ENCODE measurements at regions not wholly inside any gene's neighbourhood (a gene's known extent, or its start where the extent isn't known, plus 50 kb on each side); places are given as distances from the start of the nearest gene placed in this dataset.

GRCh38 chr12:93198086-93198485, 179.6 kb upstream of the NUDT4 start:
- TF ChIP-seq POLR2AphosphoS5 (IDR thresholded peaks at IDR 0.05), result no peak
- no peak for TF ChIP-seq POLR2A (IDR thresholded peaks at IDR 0.05)
- TF ChIP-seq, protein P1, sequence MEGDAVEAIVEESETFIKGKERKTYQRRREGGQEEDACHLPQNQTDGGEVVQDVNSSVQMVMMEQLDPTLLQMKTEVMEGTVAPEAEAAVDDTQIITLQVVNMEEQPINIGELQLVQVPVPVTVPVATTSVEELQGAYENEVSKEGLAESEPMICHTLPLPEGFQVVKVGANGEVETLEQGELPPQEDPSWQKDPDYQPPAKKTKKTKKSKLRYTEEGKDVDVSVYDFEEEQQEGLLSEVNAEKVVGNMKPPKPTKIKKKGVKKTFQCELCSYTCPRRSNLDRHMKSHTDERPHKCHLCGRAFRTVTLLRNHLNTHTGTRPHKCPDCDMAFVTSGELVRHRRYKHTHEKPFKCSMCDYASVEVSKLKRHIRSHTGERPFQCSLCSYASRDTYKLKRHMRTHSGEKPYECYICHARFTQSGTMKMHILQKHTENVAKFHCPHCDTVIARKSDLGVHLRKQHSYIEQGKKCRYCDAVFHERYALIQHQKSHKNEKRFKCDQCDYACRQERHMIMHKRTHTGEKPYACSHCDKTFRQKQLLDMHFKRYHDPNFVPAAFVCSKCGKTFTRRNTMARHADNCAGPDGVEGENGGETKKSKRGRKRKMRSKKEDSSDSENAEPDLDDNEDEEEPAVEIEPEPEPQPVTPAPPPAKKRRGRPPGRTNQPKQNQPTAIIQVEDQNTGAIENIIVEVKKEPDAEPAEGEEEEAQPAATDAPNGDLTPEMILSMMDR (IDR thresholded peaks at IDR 0.05), result no peak
- intact Hi-C loops (cut with DNase I; ENCODE audit: low total_unique reads), result no loop called here
- Histone ChIP-seq H3K9me3 (no peaks in the 10 kb centered on the region), H3K27ac (no peak overlapping the region), H3K4me1 (no peaks in the 10 kb centered on the region), H3K27me3 (no peaks in the 10 kb centered on the region), H3K4me3 (no peak overlapping the region), H3K36me3 (no peaks in the 10 kb centered on the region)
- no peak for DNase-seq (ENCODE audit: low spot score in 2 of 2)

GRCh38 chr12:93199831-93200236, 177.9 kb upstream of the NUDT4 start:
- no peaks in the 10 kb centered on the region for H3K36me3 ChIP-seq
- no peak overlapping the region for H3K4me3 ChIP-seq
- no peaks in the 10 kb centered on the region for H3K4me1 ChIP-seq
- no peak for TF ChIP-seq POLR2A (IDR thresholded peaks at IDR 0.05)
- TF ChIP-seq, protein P1 (IDR thresholded peaks at IDR 0.05), result no peak
- TF ChIP-seq POLR2AphosphoS5 (IDR thresholded peaks at IDR 0.05), result no peak
- H3K27ac ChIP-seq, result no peak overlapping the region
- no peaks in the 10 kb centered on the region for H3K27me3 ChIP-seq
- H3K9me3 ChIP-seq, result no peaks in the 10 kb centered on the region
- intact Hi-C loops (cut with DNase I; ENCODE audit: low total_unique reads), result no loop called here
- no peak for DNase-seq (ENCODE audit: low spot score in 2 of 2)

DNA sequence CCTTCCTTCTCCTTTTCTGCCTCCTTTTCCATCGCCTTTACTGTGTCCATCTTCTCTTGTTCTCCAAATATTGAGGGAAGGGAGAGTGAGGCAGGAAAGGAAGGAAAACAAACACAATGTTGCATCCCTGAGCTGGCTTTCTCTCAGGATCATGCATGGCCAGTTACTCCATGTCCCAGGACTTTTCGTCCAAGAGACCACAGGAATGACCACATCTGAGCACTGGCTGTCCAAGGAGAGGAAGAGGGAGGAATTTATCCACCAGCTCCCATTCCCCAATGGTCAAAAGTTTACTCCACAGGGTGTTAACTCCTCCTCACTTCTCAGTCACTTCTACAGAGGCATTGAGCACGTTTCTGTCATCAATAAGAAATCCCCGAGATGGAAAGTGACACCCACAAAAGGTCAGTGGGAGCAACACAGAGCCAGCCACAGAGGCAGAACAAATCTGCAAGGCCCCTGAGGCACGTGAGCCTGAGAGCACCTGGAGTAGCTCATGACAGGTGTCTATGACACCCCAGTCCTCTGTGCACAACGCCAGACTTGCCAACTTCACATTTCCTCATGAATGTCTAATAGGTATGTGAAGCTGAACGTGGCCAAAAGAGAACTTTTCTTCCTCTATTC, 177.3 kb upstream of the NUDT4 start:
- intact Hi-C loops (cut with DNase I; ENCODE audit: low total_unique reads), result no loop called here
- TF ChIP-seq POLR2AphosphoS5 (IDR thresholded peaks at IDR 0.05), result no peak
- TF ChIP-seq POLR2A (IDR thresholded peaks at IDR 0.05), result no peak
- TF ChIP-seq, protein P1 (IDR thresholded peaks at IDR 0.05), result no peak
- H3K9me3 ChIP-seq, result no peaks in the 10 kb centered on the region
- no peaks in the 10 kb centered on the region for H3K4me1 ChIP-seq
- DNase-seq (ENCODE audit: low spot score in 2 of 2), result no peak
- H3K36me3 ChIP-seq, result no peaks in the 10 kb centered on the region
- no peak overlapping the region for H3K4me3 ChIP-seq
- no peak overlapping the region for H3K27ac ChIP-seq
- no peaks in the 10 kb centered on the region for H3K27me3 ChIP-seq

GRCh38 chr12:93201990-93202389, 175.7 kb upstream of the NUDT4 start:
- TF ChIP-seq POLR2A (IDR thresholded peaks at IDR 0.05), result no peak
- TF ChIP-seq, protein P1 (IDR thresholded peaks at IDR 0.05), result no peak
- no peak for TF ChIP-seq POLR2AphosphoS5 (IDR thresholded peaks at IDR 0.05)
- no peak overlapping the region for H3K4me3 ChIP-seq
- H3K9me3 ChIP-seq, result no peaks in the 10 kb centered on the region
- no peak overlapping the region for H3K27ac ChIP-seq
- H3K27me3 ChIP-seq, result no peaks in the 10 kb centered on the region
- H3K36me3 ChIP-seq, result no peaks in the 10 kb centered on the region
- H3K4me1 ChIP-seq, result no peaks in the 10 kb centered on the region
- intact Hi-C loops (cut with DNase I; ENCODE audit: low total_unique reads), result no loop called here
- no peak for DNase-seq (ENCODE audit: low spot score in 2 of 2)

GRCh38 chr12:93202688-93203087, 175.0 kb upstream of the NUDT4 start:
- no peaks in the 10 kb centered on the region for H3K9me3 ChIP-seq
- TF ChIP-seq, protein P1 (IDR thresholded peaks at IDR 0.05), result no peak
- TF ChIP-seq POLR2AphosphoS5 (IDR thresholded peaks at IDR 0.05), result no peak
- TF ChIP-seq POLR2A (IDR thresholded peaks at IDR 0.05), result no peak
- no peaks in the 10 kb centered on the region for H3K4me1 ChIP-seq
- H3K36me3 ChIP-seq, result no peaks in the 10 kb centered on the region
- intact Hi-C loops (cut with DNase I; ENCODE audit: low total_unique reads), result no loop called here
- H3K4me3 ChIP-seq, result no peak overlapping the region
- H3K27me3 ChIP-seq, result no peaks in the 10 kb centered on the region
- no peak for DNase-seq (ENCODE audit: low spot score in 2 of 2)
- no peak overlapping the region for H3K27ac ChIP-seq

Measured in breast epithelium (tissue), 4 donors.